ENCODE measurements at regions not wholly inside any gene's neighbourhood (a gene's known extent, or its start where the extent isn't known, plus 50 kb on each side); places are given as distances from the start of the nearest gene placed in this dataset.

DNA sequence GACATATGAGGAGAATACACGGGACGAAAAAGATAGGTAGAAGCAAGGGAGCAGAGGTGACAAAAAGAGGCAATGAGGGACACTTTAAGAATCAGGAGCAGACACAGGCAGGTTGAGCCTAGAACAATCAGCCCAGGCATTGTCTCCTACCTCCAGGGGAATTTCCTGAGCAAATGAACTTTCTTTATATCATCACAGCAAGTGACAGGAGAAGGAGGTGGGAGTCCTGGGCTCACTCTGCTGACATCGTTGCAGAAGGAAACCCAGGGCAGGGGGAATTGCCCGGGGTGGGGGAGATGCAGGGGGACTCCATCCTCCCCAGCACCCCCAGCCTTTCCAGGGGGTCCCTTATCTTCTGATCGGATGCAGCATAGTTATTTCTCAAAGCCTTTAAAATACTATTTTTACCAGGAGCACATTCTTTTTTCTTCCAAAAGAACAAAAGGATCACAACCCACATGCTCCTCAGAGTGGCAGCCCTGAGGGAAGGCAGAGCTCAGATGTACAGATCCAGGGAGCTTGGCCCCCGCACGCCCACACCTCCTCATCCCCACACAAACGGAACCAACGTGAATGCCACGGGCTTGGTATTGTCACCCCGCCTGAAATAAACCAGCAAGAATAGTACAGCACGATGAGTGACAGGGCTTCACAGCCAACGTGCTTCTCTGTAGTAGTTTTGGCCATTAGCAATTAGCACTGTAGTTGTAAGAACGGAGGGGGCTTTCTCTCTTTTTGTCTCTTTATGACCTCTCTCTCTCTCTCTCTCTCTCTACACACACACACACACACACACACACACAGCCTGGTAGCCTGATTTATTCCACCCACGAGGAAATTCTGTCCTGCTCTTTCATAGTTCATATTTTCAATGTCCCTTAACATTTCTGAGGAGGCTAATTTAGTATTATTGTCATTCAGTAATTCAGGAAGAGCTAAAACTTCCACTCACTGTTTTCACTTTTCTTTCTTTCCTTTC, 169.5 kb upstream of the UBL3 start:
- no peak for DNase-seq (ENCODE audit: low read depth)
- H3K4me3 ChIP-seq (ENCODE audit: low read length): no peak overlapping the region
- TF ChIP-seq, protein P1, sequence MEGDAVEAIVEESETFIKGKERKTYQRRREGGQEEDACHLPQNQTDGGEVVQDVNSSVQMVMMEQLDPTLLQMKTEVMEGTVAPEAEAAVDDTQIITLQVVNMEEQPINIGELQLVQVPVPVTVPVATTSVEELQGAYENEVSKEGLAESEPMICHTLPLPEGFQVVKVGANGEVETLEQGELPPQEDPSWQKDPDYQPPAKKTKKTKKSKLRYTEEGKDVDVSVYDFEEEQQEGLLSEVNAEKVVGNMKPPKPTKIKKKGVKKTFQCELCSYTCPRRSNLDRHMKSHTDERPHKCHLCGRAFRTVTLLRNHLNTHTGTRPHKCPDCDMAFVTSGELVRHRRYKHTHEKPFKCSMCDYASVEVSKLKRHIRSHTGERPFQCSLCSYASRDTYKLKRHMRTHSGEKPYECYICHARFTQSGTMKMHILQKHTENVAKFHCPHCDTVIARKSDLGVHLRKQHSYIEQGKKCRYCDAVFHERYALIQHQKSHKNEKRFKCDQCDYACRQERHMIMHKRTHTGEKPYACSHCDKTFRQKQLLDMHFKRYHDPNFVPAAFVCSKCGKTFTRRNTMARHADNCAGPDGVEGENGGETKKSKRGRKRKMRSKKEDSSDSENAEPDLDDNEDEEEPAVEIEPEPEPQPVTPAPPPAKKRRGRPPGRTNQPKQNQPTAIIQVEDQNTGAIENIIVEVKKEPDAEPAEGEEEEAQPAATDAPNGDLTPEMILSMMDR (IDR thresholded peaks at IDR 0.05; ENCODE audit: insufficient read depth, low read depth, low read length, missing control alignments): no peak

DNA sequence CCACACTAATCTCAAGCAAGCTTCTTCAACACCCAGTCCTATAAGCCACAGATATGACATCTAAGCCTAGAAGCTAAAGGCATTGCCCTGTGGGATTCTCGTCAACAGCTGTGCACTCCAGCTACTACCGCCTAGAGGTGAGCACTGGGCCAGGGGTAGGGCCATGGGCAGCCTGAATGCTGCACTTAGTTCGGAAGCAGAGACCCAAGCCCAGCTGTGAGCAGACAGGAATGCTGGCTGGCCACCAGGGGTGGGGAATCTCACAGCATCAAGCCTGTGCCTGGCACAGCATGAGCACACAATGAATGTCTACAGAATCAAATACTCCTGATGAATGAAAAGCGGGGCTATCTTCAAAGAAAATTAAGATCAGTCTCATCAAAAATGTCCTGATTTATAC, 167.5 kb upstream of the UBL3 start:
- TF ChIP-seq, protein P1 (IDR thresholded peaks at IDR 0.05; ENCODE audit: insufficient read depth, low read depth, low read length, missing control alignments): peak; percentile 5
- no peak overlapping the region for H3K4me3 ChIP-seq (ENCODE audit: low read length)
- DNase-seq (ENCODE audit: low read depth): no peak

DNA sequence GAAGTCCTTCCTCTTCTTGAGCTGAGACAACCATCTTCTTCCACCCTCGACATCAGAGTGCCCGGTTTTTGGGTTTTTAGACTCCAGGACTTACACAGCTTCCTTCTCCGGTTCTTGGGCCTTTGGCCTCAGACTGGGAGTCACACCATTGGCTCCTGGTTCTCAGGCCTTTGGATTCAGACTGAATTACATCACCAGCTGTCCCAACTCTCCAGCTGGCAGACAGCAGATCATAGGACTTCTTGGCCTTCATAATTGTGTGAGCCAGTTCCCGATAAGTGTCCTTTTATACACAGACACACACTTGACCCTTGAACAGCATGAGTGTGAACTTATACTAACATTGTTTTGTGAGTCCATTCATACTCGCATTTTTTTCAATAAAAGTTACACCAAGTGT, 166.0 kb upstream of the UBL3 start:
- H3K4me3 ChIP-seq (ENCODE audit: low read length): no peak overlapping the region
- TF ChIP-seq, protein P1 (IDR thresholded peaks at IDR 0.05; ENCODE audit: insufficient read depth, low read depth, low read length, missing control alignments): no peak
- no peak for DNase-seq (ENCODE audit: low read depth)

DNA sequence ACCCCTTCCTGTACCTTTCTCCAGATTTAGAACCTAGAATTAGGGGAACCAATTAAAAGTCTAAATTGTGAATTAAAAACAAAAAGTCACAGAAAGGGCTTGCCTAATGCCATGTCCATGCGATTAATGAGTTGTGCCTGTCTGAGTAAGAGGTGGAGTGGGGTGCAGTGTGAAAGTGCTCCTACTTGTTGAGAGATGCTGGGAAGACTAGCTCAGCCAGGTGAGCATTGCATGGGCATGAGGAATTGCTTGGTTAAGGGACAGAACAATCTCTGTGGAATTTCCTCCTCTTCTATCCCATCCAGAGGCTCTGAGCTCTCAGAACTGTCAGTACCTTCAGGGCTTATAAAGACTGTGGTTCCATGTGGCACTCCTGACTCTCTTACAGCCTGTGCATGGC, 159.0 kb upstream of the UBL3 start:
- TF ChIP-seq, protein P1 (IDR thresholded peaks at IDR 0.05; ENCODE audit: insufficient read depth, low read depth, low read length, missing control alignments): no peak
- H3K4me3 ChIP-seq (ENCODE audit: low read length): no peak overlapping the region
- DNase-seq (ENCODE audit: low read depth): peak; percentile 74

DNA sequence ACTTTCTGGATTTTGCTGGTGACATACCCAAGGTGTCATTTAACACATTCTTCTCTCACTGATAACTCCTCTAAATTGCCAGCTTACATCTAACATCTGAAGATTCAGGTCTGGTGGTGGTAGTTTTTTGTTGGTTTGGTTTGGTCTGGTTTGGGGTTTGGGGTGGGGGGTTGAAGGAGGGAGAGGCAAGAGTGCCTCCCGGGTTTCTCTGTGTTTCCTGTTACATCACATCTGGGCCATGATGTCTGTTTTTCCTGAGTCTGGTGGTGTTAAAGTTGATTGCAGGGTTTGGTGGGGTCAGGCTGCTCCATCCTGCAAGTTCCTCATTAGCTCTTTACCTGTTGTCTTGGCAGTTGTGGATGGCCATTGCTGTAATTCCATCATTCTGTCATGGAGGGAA, 155.8 kb upstream of the UBL3 start:
- H3K4me3 ChIP-seq (ENCODE audit: low read length): no peak overlapping the region

DNA sequence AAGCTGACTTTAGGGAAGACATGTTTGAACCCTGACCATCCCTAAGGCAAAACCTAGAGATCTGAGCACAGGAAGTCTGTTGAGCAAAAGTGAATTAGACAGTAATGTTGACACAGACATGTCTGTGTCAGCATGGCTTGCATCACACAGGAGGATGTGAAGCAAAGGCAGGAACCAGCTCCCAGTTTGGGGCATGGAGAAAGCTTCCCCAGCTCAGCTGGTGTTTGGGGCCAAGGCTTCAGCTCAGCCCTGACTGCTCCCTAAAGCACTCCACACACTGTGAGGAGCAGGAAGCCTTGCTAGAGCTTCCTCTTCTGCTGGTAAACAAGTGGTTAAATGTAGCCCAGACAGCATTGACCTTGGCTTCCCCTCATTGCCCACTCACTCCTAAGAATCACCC, 153.8 kb upstream of the UBL3 start:
- TF ChIP-seq, protein P1 (IDR thresholded peaks at IDR 0.05; ENCODE audit: insufficient read depth, low read depth, low read length, missing control alignments): no peak
- no peak overlapping the region for H3K4me3 ChIP-seq (ENCODE audit: low read length)
- peak; percentile 76 for DNase-seq (ENCODE audit: low read depth)

More for the DNA sequence above, 155.8 kb upstream of the UBL3 start:
- DNase-seq (ENCODE audit: low read depth): no peak
- TF ChIP-seq, protein P1 (IDR thresholded peaks at IDR 0.05; ENCODE audit: insufficient read depth, low read depth, low read length, missing control alignments): no peak

All from epithelial cell of esophagus (primary cell).